Activated CD4-positive, CD25-positive, alpha-beta regulatory T cell (primary cell): ENCODE measurements at regions not wholly inside any gene's neighbourhood (a gene's known extent, or its start where the extent isn't known, plus 50 kb on each side); places are given as distances from the start of the nearest gene placed in this dataset.
"Not testable (repeated sequence)": the region's sequence is repeated elsewhere in the genome, so short reads cannot be mapped to it uniquely, and the experiment has no call there.

Source experiments
- DNase-seq, 4 experiments: peaks; one replicate each; lab custom pipeline; 2025; lab: John Stamatoyannopoulos, UW

- no peak for DNase-seq
Observed at GRCh38 chr10:44745920-44746319, 165.2 kb upstream of the TMEM72 start.

- no peak for DNase-seq
Observed at GRCh38 chr10:44747593-44748172, 163.5 kb upstream of the TMEM72 start.

- no peak for DNase-seq
Observed at GRCh38 chr10:44749151-44749550, 162.0 kb upstream of the TMEM72 start.

DNA sequence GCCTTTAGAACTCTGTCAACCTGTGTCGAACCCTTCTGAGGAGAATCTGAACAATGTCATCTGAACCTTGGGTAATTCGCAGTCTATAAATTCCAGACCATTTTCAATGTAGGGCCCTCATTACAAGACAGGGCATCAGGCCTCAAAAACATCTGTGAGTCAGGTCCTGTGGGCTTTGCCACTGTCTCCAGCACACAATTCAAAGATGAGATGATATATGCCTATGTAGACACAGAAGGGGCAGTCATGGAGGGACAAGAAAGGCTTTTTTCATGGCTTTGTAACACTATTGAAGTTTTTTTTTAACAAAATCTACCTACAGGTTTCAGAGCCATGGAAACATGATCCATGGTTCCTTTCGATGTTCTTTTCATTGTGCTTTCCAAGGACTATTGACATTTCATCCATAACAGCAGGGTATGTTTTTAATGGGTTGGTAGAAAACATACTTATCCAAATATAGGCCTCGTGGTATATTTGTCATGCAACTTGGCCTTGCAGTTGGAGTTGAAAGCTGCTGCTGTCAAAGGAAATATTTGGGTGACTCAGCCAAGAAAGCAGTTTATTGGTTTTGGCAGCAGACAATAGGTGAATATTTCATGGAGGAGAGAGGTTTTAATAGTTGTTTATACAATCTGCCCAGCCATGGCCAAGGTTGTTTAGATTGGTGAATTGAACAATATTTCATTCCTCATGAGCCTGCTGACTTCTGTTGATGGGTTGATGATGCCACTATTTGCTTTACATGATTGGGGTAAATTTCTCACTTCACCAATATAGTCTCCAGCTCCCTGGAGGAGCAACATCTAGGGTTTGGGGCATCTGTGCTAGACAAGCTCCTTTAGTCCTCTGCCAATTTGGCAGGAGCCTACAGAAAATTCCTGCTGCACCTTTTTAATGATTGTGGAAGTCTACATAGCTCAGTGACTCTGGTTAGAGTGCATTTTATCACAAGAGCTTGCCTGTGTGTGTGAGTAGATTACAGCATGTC, 158.4 kb upstream of the TMEM72 start:
- no peak for DNase-seq

DNA sequence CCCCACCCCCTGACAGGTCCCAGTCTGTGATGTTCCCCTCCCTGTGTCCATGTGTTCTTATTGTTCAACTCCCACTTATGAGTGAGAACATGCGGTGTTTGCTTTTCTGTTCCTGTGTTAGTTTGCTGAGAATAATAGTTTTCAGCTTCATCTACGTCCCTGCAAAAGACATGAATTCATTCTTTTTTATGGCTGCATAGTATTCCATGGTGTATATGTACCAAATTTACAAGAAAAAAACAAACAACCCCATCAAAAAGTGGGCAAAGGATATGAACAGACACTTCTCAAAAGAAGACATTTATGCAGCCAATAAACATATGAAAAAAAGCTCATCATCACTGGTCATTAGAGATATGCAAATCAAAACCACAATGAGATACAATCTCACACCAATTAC, 156.8 kb upstream of the TMEM72 start:
- not testable (repeated sequence) for DNase-seq

DNA sequence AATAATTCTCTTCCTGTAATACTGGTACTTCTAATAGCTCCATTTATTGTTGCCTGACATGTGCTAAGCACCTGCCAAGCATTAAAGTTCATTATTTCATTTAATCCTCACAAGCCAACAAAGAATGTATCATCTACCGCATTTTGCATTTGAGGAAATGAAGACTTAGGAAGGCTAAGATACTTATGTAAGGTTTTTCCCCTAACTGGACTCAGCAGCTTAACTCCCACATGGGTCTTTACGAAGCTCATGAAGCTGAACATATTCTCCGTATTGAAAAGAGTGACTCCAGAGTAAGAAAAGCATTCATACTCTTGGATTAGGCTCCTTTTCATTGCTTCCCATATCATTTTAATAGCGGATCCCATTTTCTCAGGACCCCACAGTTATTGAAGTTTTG, 155.7 kb upstream of the TMEM72 start:
- no peak for DNase-seq

GRCh38 chr10:44756216-44756615, 154.9 kb upstream of the TMEM72 start:
- DNase-seq: no peak

- DNase-seq: no peak
Observed at GRCh38 chr10:44757551-44758205, 153.5 kb upstream of the TMEM72 start.

DNA sequence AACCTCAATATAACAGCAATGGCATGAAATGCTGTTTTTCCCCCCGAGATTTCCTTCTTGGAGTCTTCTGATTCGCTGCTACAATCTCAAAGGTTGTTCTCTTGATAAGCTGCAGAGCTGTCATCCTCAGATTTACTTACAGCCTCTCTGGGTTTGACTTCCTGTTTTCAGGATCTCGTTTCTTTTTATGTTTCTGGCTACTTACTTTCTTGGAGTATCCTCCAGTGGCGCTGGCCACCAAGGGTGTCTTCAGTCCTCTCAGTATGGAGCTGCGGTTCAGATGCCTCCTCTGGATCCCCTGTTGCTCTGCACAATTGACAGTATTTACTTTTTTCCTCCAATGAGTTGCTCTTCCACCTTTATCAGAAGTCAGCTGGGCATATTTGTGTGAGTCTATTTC, 152.0 kb upstream of the TMEM72 start:
- no peak for DNase-seq

GRCh38 chr10:44760513-44760912, 150.6 kb upstream of the TMEM72 start:
- no peak for DNase-seq

GRCh38 chr10:44761076-44761475, 150.1 kb upstream of the TMEM72 start:
- no peak for DNase-seq

GRCh38 chr10:44763331-44763730, 147.8 kb upstream of the TMEM72 start:
- no peak for DNase-seq

- DNase-seq: no peak
Observed at GRCh38 chr10:44765299-44765698, 145.8 kb upstream of the TMEM72 start.

DNA sequence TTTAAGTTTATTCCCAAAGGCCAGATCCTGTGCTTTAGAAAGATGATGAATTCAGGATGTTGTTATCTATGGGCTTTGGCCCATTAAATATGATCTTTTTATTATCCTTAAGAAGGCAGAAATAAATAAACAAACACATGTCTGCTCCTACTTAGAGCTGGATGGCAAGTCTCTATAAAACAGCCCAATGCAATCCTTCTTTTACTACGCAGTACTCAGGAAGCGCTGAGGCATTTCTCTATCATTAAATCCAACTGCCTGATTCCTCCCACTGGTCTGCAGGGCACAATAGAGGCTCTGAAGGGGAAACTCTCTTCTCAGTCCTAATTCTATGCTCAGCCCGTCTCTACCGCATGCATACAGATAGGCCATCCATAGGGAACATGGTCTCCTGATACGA, 144.5 kb upstream of the TMEM72 start:
- no peak for DNase-seq

DNA sequence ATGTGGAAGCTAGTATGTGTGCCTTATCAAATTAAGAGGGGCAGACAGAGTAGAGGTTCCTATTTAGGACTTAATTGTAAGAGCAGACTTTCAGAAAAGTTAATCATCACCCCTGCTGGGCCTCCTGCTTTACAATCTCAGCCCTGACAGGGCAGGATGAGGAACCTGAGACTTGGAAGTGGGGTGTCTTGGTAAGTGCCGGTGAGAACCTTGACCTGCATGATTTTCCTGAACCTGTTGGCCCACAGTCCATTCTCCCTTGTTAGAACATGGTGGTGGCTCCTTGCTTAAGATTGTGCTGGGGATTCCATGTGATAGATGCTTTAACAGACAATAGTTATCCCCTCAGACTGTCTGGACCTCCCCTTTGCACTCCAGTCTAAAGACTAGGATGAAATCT, 141.7 kb upstream of the TMEM72 start:
- DNase-seq: no peak

DNA sequence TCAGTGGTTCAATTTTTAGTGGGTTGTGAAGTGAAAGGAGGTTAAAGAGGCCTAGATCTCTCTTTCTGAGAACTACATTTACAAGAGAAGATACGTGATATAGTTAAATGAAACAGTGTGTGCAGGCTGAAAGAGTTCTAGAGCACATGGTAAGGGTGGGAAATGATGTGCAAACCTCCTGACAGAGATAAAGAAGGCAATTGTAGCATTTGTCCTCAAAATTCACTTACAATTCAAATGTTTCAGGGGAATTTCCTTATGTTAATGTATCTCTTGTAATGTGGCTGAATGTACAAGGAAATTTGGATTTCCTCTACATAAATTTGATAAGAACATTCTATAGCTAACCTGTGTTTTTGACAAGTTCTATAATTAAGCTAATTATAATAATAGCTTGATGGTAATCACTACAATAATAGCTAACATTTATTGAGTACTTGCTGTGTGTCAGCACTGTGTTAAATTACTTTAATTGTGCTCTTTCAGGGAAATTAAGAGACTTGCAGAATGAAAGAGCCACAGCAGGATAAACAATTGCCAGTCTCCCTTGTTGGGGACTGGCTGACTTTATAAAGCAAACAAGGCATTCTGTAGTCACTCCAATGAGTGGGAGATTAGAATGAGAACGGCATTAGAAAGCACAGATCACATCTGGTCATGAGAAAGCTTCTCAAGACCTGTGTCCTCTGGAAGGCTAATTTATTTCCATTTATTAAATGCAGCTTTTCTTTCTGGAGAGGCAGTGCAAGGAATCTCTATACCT, 139.7 kb upstream of the TMEM72 start:
- DNase-seq: no peak

- DNase-seq: no peak
Observed at GRCh38 chr10:44773565-44773964, 137.6 kb upstream of the TMEM72 start.

DNA sequence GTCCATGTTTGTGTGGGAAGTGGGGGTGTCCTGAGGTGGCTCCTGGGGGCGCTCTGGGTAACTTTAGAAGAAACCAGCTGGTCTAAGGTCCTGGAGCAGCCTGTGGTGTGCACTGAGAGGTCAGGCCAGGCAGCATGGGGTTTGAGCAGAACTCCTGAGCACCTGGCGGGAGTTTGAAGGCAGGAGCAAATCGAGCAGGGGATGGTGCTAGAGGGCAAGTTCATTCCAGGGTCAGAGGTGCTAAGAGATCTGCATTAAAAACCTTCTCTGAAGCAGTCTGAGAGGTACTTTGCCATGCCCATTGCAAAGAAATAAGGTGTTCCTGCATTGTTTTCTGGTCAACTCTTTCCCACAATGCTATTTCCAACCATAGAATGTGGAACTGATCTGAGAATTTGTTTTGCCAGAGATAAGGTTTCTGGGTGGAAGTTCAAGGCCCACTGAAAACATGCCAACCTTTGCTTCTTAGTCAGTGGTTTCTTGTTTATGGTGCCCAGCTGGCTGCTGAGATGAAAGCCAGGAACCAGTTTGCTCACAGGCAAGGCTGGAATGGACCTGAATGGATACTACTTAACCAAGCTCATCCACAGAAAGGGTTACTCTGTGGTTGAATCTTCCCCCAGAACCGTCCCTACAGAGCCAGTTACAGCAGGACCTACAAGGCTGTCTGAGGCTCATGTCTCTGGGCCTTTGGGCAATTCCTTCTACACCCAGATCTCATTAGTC, 136.3 kb upstream of the TMEM72 start:
- no peak for DNase-seq

- DNase-seq: no peak
Observed at GRCh38 chr10:44775402-44775741, 135.8 kb upstream of the TMEM72 start.

DNA sequence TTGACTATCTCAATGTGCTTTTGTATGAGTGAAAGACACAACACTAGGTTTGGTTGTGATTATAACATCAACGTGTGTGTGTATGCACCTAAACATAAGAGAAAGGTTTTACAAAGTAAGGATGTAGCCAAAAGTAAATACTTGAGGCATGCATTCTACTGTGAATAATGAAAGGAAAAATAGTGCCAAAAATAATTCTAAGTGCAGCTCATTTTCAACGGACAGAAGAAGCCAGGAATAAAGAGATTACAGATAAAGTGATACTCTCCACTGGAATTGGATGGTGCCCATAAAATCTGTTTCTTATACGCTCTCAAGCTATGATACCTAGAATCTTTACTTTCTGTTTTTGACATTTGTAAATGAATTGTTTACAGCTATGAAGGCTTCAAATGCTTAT, 135.0 kb upstream of the TMEM72 start:
- no peak for DNase-seq

GRCh38 chr10:44779511-44779910, 131.6 kb upstream of the TMEM72 start:
- no peak for DNase-seq

DNA sequence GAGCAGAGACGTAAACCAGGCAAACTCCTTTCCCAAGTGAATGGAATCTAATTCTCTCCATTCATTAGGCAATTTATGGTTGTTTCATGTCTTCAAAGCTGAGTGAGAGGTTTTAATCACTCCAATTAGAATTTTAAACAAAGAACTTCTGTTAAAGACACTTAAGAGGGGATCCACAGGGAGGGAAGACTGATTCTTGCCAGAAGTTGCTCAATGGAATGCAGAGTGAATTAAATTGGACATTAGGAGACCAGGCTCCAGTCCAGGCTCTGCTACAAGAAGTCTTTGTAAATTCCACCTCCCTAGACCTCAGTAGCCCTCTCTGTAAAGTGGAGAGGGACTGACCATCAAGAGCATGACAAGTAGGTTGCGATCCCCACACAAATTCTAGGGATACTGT, 130.7 kb upstream of the TMEM72 start:
- DNase-seq: no peak
